COR-L47 (cell line): ENCODE measurements at regions not wholly inside any gene's neighbourhood (a gene's known extent, or its start where the extent isn't known, plus 50 kb on each side); places are given as distances from the start of the nearest gene placed in this dataset.
"Not testable (repeated sequence)": the region's sequence is repeated elsewhere in the genome, so short reads cannot be mapped to it uniquely, and the experiment has no call there.

ENCODE experiments used
- DNase-seq: peaks from one replicate; lab custom pipeline; 2025; lab: John Stamatoyannopoulos, UW

GRCh38 chr16:86074651-86075487 lies 175.9 kb downstream of the IRF8 start:
- no peak for DNase-seq

GRCh38 chr16:86075488-86075785 lies 176.5 kb downstream of the IRF8 start:
- no peak for DNase-seq

- DNase-seq, result no peak
Measured at GRCh38 chr16:86075839-86076440, 177.0 kb downstream of the IRF8 start.

- no peak for DNase-seq
Measured at GRCh38 chr16:86076606-86077005, 177.6 kb downstream of the IRF8 start.

- DNase-seq, result no peak
Measured at GRCh38 chr16:86077243-86077940, 178.4 kb downstream of the IRF8 start.

- no peak for DNase-seq
Measured at GRCh38 chr16:86078121-86078600, 179.2 kb downstream of the IRF8 start.

GRCh38 chr16:86078711-86079110 lies 179.7 kb downstream of the IRF8 start:
- not testable (repeated sequence) for DNase-seq

- no peak for DNase-seq
Measured at GRCh38 chr16:86079255-86079885, 180.4 kb downstream of the IRF8 start.

GRCh38 chr16:86080131-86080875 lies 181.3 kb downstream of the IRF8 start:
- DNase-seq, result no peak

- DNase-seq, result no peak
Measured at GRCh38 chr16:86080982-86081381, 182.0 kb downstream of the IRF8 start.

- DNase-seq, result no peak
Measured at GRCh38 chr16:86082418-86083030, 183.6 kb downstream of the IRF8 start.

- no peak for DNase-seq
Measured at GRCh38 chr16:86083382-86084002, 184.5 kb downstream of the IRF8 start.

- no peak for DNase-seq
Measured at GRCh38 chr16:86085161-86085611, 186.2 kb downstream of the IRF8 start.

- no peak for DNase-seq
Measured at GRCh38 chr16:86085795-86086194, 186.8 kb downstream of the IRF8 start.

- no peak for DNase-seq
Measured at GRCh38 chr16:86086471-86086870, 187.5 kb downstream of the IRF8 start.

- DNase-seq, result no peak
Measured at GRCh38 chr16:86087011-86087895, 188.3 kb downstream of the IRF8 start.

GRCh38 chr16:86087896-86088230 lies 188.9 kb downstream of the IRF8 start:
- DNase-seq, result no peak

GRCh38 chr16:86088287-86088686 lies 189.3 kb downstream of the IRF8 start:
- DNase-seq, result no peak

GRCh38 chr16:86088816-86089215 lies 189.9 kb downstream of the IRF8 start:
- DNase-seq, result no peak

GRCh38 chr16:86089334-86089900 lies 190.5 kb downstream of the IRF8 start:
- no peak for DNase-seq
